Neuronal stem cell (in vitro differentiated cells): ENCODE measurements at regions not wholly inside any gene's neighbourhood (a gene's known extent, or its start where the extent isn't known, plus 50 kb on each side); places are given as distances from the start of the nearest gene placed in this dataset.

Experiments
- DNase-seq: peaks from one replicate; pipeline ENCODE4 v3.0.0-alpha.2; 2013; ENCODE audit warnings: low spot score
- H2AFZ ChIP-seq: one replicate; pipeline ENCODE4 v1.6.1; 2013; ENCODE audit warnings: mild to moderate bottlenecking, low read length, inconsistent platforms
- H2AK5ac ChIP-seq: 2 replicates; pipeline ENCODE4 v1.6.1; 2013; ENCODE audit warnings: low read depth, mild to moderate bottlenecking, inconsistent platforms, low read length, moderate library complexity, mixed read lengths
- H2BK120ac ChIP-seq: 2 replicates; pipeline ENCODE4 v1.6.1; 2013; ENCODE audit warnings: low read depth, mild to moderate bottlenecking, inconsistent platforms, low read length, moderate library complexity, mixed read lengths
- H2BK12ac ChIP-seq: one replicate; pipeline ENCODE4 v1.6.1; 2013; ENCODE audit warnings: low read length, inconsistent platforms
- H2BK15ac ChIP-seq: 2 replicates; pipeline ENCODE4 v1.6.1; 2013; ENCODE audit warnings: mild to moderate bottlenecking, low read length, inconsistent platforms, mixed read lengths
- H2BK5ac ChIP-seq: one replicate; pipeline ENCODE4 v1.6.1; 2013; ENCODE audit warnings: inconsistent platforms, mild to moderate bottlenecking, low read length, moderate library complexity
- H3K14ac ChIP-seq: one replicate; pipeline ENCODE4 v1.6.1; 2013; ENCODE audit warnings: low read length, inconsistent platforms
- H3K18ac ChIP-seq: 2 replicates; pipeline ENCODE4 v1.6.1; 2013; ENCODE audit warnings: low read length, inconsistent platforms
- H3K23ac ChIP-seq: 2 replicates; pipeline ENCODE4 v1.6.1; 2013; ENCODE audit warnings: low read depth, mild to moderate bottlenecking, mixed read lengths, low read length, inconsistent platforms; ENCODE audit not compliant: poor library complexity
- H3K27ac ChIP-seq: replicated peaks from 3 replicates; pipeline ENCODE4 v1.5.1; 2013; ENCODE audit warnings: low read length, inconsistent platforms
- H3K27me3 ChIP-seq, 3 experiments: 2 replicates each; pipeline ENCODE4 v1.6.1; 2013; ENCODE audit warnings: low read length in 3 of 3, mild to moderate bottlenecking in 2 of 3, inconsistent platforms in 1 of 3, low read depth in 1 of 3, mixed read lengths in 1 of 3, moderate library complexity in 1 of 3; ENCODE audit not compliant: control insufficient read depth in 3 of 3, insufficient read depth in 3 of 3
- H3K36me3 ChIP-seq, 2 donors: replicated peaks in 1 of 2; 2 replicates each; pipeline ENCODE4 v1.6.1; 2013; ENCODE audit warnings: low read length in 2 of 2; ENCODE audit not compliant: control insufficient read depth in 2 of 2, insufficient read depth in 2 of 2
- H3K4ac ChIP-seq: 2 replicates; pipeline ENCODE4 v1.6.1; 2013; ENCODE audit warnings: inconsistent platforms, mild to moderate bottlenecking, low read length, moderate library complexity
- H3K4me1 ChIP-seq, 2 donors: 1 replicate in 1 of 2; 2 replicates in 1 of 2; pipeline ENCODE4 v1.6.1; 2013; ENCODE audit warnings: low read length in 2 of 2, low read depth in 1 of 2; ENCODE audit not compliant: control insufficient read depth in 2 of 2, insufficient read depth in 1 of 2
- H3K4me2 ChIP-seq: one replicate; pipeline ENCODE4 v1.6.1; 2013; ENCODE audit warnings: mild to moderate bottlenecking, low read length, inconsistent platforms; ENCODE audit not compliant: insufficient read depth, poor library complexity, severe bottlenecking
- H3K4me3 ChIP-seq, 2 donors: 2 replicates each; pipeline ENCODE4 v1.5.1; 2013; ENCODE audit warnings: low read length in 2 of 2, mild to moderate bottlenecking in 2 of 2, inconsistent platforms in 1 of 2, moderate library complexity in 1 of 2
- H3K79me1 ChIP-seq: one replicate; pipeline ENCODE4 v1.6.1; 2013; ENCODE audit warnings: low read depth, mild to moderate bottlenecking, inconsistent platforms, low read length, moderate library complexity
- H3K9ac ChIP-seq: one replicate; pipeline ENCODE4 v1.6.1; 2013; ENCODE audit warnings: mild to moderate bottlenecking, low read depth, low read length, inconsistent platforms; ENCODE audit not compliant: poor library complexity
- H3K9me3 ChIP-seq, 2 donors: replicated peaks in 1 of 2; 2 replicates each; pipeline versions ENCODE3 to v1.6.1; 2013; ENCODE audit warnings: low read length in 2 of 2, mild to moderate bottlenecking in 2 of 2, inconsistent platforms in 1 of 2, low read depth in 1 of 2, mixed read lengths in 1 of 2, moderate library complexity in 1 of 2; ENCODE audit not compliant: control insufficient read depth in 2 of 2, insufficient read depth in 1 of 2
- H4K8ac ChIP-seq: one replicate; pipeline ENCODE4 v1.6.1; 2013; ENCODE audit warnings: low read depth, mild to moderate bottlenecking, inconsistent platforms, low read length, moderate library complexity
- H4K91ac ChIP-seq: one replicate; pipeline ENCODE4 v1.6.1; 2013; ENCODE audit warnings: low read length, low read depth, mild to moderate bottlenecking, inconsistent platforms; ENCODE audit not compliant: poor library complexity
- WGBS, 2 donors: extraction: QIAGEN DNeasy Blood & Tissue Kit; methylation state at CpG; one replicate each; pipeline ENCODE4 v1.1.7; 2013; ENCODE audit warnings: missing lambda C conversion rate in 2 of 2, mixed read lengths in 1 of 2; ENCODE audit not compliant: insufficient read length in 2 of 2, insufficient replicate concordance in 1 of 2; ENCODE audit errors: extremely low coverage in 2 of 2; 5-methylcytosine and 5-hydroxymethylcytosine counted together

- no peak overlapping the region for H3K4ac ChIP-seq
- no peaks in the 10 kb centered on the region for H3K9me3 ChIP-seq
- no peak overlapping the region for H2AK5ac ChIP-seq
- no peak overlapping the region for H2BK5ac ChIP-seq
- no peak overlapping the region for H3K4me2 ChIP-seq
- no peak overlapping the region for H3K18ac ChIP-seq
- no peak overlapping the region for H3K27ac ChIP-seq
- no peaks in the 10 kb centered on the region for H3K36me3 ChIP-seq
- no peak overlapping the region for H3K9ac ChIP-seq
- no peak overlapping the region for H4K8ac ChIP-seq
- no peaks in the 10 kb centered on the region for H3K27me3 ChIP-seq
- H4K91ac ChIP-seq: no peak overlapping the region
- H2BK12ac ChIP-seq: no peak overlapping the region
- no peak overlapping the region for H3K14ac ChIP-seq
- DNase-seq: no peak
- peaks cover 0 to 2% of the 10 kb centered on the region in 2 donors for H3K4me1 ChIP-seq
- H3K4me3 ChIP-seq: no peak overlapping the region
- H3K79me1 ChIP-seq: no peaks in the 10 kb centered on the region
- no peak overlapping the region for H2BK120ac ChIP-seq
- H3K23ac ChIP-seq: no peak overlapping the region
- H2BK15ac ChIP-seq: no peak overlapping the region
- H2AFZ ChIP-seq: no peak overlapping the region
- no CpG with 5 or more reads among the region's 3 CpGs for WGBS, 2 donors
Observed at GRCh38 chr14:65261946-65262345, 150.6 kb upstream of the FUT8 start.

GRCh38 chr14:65263177-65263788 is 149.2 kb upstream of the FUT8 start:
- Histone ChIP-seq H2BK5ac (no peak overlapping the region), H3K4me1 (peaks cover 0 to 2% of the 10 kb centered on the region in 2 donors), H3K79me1 (no peaks in the 10 kb centered on the region), H2BK12ac (no peak overlapping the region), H3K27me3 (no peaks in the 10 kb centered on the region), H2BK15ac (no peak overlapping the region), H3K23ac (no peak overlapping the region), H4K8ac (no peak overlapping the region), H3K4me3 (no peak overlapping the region), H2BK120ac (no peak overlapping the region), H2AFZ (no peak overlapping the region), H3K27ac (no peak overlapping the region), H4K91ac (no peak overlapping the region), H3K18ac (no peak overlapping the region), H3K9ac (no peak overlapping the region), H3K4ac (no peak overlapping the region), H3K9me3 (no peaks in the 10 kb centered on the region), H3K36me3 (no peaks in the 10 kb centered on the region), H3K4me2 (no peak overlapping the region), H2AK5ac (no peak overlapping the region), H3K14ac (no peak overlapping the region)
- no peak for DNase-seq
- WGBS, 2 donors: no CpG with 5 or more reads among the region's 6 CpGs

GRCh38 chr14:65267856-65268255 is 144.7 kb upstream of the FUT8 start:
- 100% methylated on average over 1 of the region's 5 CpGs; no CpG with 5 or more reads in 1 of the 2 donors for WGBS, 2 donors
- Histone ChIP-seq H3K9ac (no peak overlapping the region), H2AFZ (no peak overlapping the region), H3K14ac (no peak overlapping the region), H2AK5ac (no peak overlapping the region), H2BK12ac (no peak overlapping the region), H4K91ac (no peak overlapping the region), H3K4me1 (no peaks in the 10 kb centered on the region), H3K18ac (no peak overlapping the region), H2BK120ac (no peak overlapping the region), H3K27me3 (no peaks in the 10 kb centered on the region), H3K4me2 (no peak overlapping the region), H3K79me1 (no peaks in the 10 kb centered on the region), H4K8ac (no peak overlapping the region), H3K4ac (no peak overlapping the region), H3K4me3 (no peak overlapping the region), H3K27ac (no peak overlapping the region), H3K9me3 (no peaks in the 10 kb centered on the region), H3K23ac (no peak overlapping the region), H2BK5ac (no peak overlapping the region), H3K36me3 (no peaks in the 10 kb centered on the region), H2BK15ac (no peak overlapping the region)
- no peak for DNase-seq

- H3K4me2 ChIP-seq: no peak overlapping the region
- no peaks in the 10 kb centered on the region for H3K79me1 ChIP-seq
- H3K9ac ChIP-seq: no peak overlapping the region
- H3K4me3 ChIP-seq: no peak overlapping the region
- H2BK120ac ChIP-seq: no peak overlapping the region
- no peaks in the 10 kb centered on the region for H3K36me3 ChIP-seq
- H3K18ac ChIP-seq: no peak overlapping the region
- H3K9me3 ChIP-seq: no peaks in the 10 kb centered on the region
- H3K23ac ChIP-seq: no peak overlapping the region
- H2BK5ac ChIP-seq: no peak overlapping the region
- H3K4me1 ChIP-seq: no peaks in the 10 kb centered on the region
- no peak overlapping the region for H2BK12ac ChIP-seq
- H2BK15ac ChIP-seq: no peak overlapping the region
- no peak overlapping the region for H4K8ac ChIP-seq
- no peak overlapping the region for H3K27ac ChIP-seq
- H2AFZ ChIP-seq: no peak overlapping the region
- no peaks in the 10 kb centered on the region for H3K27me3 ChIP-seq
- DNase-seq: no peak
- no peak overlapping the region for H3K14ac ChIP-seq
- H2AK5ac ChIP-seq: no peak overlapping the region
- H3K4ac ChIP-seq: no peak overlapping the region
- WGBS, 2 donors: no CpG with 5 or more reads among the region's 5 CpGs
- no peak overlapping the region for H4K91ac ChIP-seq
Observed at GRCh38 chr14:65268594-65268993, 143.9 kb upstream of the FUT8 start.
